SH-SY5Y (cell line): ENCODE measurements at regions not wholly inside any gene's neighbourhood (a gene's known extent, or its start where the extent isn't known, plus 50 kb on each side); places are given as distances from the start of the nearest gene placed in this dataset.

Experiments used
- GATA2 ChIP-seq: IDR thresholded peaks from 2 replicates; pipeline ENCODE4 v1.6.1; 2011; ENCODE audit warnings: mild to moderate bottlenecking, low read depth, low read length
- GATA3 ChIP-seq: IDR thresholded peaks from 2 replicates; pipeline ENCODE4 v1.6.1; 2011; ENCODE audit warnings: low read depth, mild to moderate bottlenecking, low read length, moderate library complexity

DNA sequence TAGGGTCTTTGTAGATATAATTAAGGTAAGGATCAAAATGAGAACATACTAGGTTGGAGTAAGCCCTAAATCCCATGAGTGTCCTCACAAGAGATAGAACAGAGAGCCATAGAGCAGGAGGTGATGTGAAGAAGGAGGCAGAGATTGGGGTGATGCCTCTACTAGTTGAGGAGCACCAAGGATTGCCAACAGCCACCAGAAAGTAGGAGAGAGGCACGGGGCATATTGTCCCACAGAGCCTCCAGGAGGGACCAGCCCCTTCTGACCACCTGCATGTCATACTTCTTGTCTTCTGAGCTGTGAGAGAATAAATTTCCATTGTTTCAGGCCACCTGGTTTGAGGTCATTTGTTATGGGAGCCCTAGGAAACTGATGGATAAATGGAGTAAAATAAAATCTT, 363.3 kb downstream of the RPS6KC1 start:
- TF ChIP-seq GATA3 (no peak), GATA2 (no peak)
